GM19455 (cell line): ENCODE measurements at regions not wholly inside any gene's neighbourhood (a gene's known extent, or its start where the extent isn't known, plus 50 kb on each side); places are given as distances from the start of the nearest gene placed in this dataset.
A peak's percentile ranks its signal among the peaks of the same experiment; 100 is the strongest.
"Not testable (repeated sequence)": the region's sequence is repeated elsewhere in the genome, so short reads cannot be mapped to it uniquely, and the experiment has no call there.

ENCODE experiments used
- ATAC-seq: cut with Tn5 transposase; IDR thresholded peaks from one replicate; pipeline ENCODE4 v1.9.1; 2021; ENCODE audit not compliant: unreplicated experiment

DNA sequence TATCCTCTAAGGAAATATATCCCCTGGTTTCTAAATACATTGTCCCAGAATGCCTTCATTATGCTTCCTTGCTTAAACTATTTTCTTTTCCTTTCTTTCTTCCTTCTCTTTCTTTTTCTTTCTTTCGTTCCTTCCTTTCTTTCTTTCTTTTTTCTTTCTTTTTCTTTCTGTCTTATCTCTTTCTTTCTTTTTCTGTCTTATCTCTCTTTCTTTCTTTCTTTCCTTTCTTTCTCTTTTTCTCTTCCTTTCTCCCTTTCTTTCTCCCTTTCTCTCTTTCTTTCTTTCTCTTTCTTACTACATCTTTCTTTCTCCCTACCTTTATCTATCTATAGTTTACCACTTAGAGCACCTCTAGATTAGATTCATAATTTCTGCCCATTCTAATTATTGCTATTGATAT lies 552.1 kb downstream of the PYDC2 start:
- no peak for ATAC-seq

GRCh38 chr3:192022412-192022811 lies 561.4 kb downstream of the PYDC2 start:
- ATAC-seq = no peak

GRCh38 chr3:192024751-192025150 lies 563.8 kb downstream of the PYDC2 start:
- ATAC-seq = no peak

DNA sequence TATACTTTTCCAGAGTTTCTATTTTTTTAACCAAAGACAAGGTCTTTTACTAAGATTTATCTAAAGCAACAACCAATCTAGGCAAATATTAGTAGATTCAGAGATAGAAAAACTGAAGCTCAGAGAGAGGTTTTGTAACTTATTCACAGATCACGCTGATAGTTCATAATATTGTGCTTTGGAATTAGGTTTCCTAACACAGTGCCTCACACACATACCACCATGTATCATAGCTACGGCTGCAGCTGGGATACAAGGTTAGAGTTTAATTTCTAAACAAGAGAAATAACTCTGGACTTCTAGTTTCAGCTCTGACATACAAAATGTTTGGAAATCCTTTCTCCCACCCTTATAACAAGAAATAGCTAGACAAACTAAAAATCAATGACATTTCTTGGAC lies 565.7 kb downstream of the PYDC2 start:
- ATAC-seq = no peak

DNA sequence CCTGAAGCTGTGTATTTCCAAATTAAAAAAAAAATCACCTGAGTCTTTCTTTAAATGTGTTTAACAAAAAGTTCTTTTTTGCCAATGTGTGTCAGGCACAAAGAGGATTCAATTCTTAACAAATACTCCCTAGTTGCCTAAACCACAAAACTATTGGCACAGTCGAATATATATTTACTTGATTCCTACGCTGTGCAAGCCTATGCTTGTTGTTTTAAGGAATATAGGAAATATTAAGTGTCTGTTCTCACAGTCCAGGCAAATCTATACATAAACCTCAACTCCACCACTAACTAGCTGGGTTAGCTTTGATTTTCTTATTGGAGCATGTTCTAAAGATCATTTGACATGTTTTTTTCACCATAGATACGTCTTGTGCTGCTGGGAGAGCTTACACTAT lies 571.0 kb downstream of the PYDC2 start:
- ATAC-seq = no peak

DNA sequence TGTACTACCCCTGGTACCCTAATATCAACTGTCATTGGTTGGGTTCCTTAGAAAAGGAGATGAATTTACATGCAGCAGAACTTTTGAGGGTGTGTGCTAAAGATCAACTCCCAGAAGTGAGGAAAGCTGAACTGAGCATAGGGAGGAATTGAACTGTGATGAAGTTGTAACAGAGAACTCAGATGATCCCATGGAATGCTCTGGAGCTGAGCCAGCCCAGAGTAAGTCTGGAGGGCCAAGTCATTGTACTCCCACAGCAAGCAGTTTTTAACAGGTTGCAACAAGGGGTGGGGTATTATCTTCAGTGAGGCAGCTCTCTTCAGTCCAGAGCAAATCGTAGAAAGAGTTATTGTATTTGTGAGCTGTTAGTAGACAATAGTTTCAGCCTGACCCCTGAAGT lies 572.3 kb downstream of the PYDC2 start:
- ATAC-seq = no peak

- ATAC-seq = no peak
These were observed 577.8 kb downstream of the PYDC2 start for GRCh38 chr3:192038726-192039125.

- ATAC-seq = no peak
These were observed 578.6 kb downstream of the PYDC2 start for GRCh38 chr3:192039593-192039992.

DNA sequence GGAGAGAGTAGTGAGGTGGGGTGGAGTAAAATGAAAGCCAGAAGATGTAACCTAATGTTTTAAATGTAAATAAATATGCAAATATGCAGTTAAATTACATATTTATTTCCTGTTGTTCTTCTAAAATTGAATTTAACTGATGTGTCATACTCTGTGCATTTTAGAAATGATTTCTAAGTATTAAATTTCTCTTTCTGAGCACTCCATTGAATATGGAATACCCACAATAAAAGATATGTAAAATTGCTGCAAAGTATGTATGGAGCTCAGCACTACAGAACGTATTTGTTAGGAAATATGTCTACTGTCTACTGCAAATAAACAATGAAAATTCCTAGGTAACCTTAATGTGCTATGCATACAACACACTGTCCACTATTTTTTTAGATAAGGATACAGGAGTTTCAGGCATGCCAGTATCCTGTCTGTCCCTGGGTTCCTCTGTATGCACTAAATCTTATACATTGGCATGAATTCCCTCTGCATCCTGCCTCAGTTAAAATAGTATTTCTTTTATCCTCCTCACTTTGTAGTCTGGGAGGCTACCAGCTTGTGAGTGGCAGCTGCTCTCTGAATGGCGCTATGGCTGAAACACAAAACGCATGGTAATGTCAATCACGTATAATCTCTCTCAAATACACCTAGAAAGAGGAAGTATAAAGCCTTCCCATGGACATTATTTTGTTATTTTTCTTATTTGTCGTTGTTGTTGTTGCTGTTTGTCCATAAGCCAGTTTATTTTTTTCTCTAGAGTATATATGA lies 579.5 kb downstream of the PYDC2 start:
- ATAC-seq = no peak

- peak; percentile 96 for ATAC-seq
These were observed 581.2 kb downstream of the PYDC2 start for GRCh38 chr3:192042116-192042515.

DNA sequence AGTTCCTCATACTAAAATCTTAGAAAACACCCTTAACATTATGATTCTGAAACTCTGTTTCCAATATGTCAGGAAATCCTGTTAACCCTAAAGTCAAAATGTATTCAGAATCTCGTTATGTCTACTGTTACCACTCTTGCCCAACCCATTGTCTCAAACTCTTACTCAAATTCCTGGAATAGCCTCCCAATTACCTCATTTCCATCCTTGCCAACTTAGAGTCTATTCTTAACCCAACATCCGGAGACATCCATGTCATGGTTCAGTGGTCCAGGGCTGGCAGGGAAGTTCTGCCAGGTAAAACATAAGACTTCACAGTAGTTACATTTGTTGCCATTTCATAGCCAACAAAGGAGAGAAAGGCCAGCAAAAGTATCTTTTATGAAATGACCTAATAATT lies 593.9 kb downstream of the PYDC2 start:
- ATAC-seq = no peak

DNA sequence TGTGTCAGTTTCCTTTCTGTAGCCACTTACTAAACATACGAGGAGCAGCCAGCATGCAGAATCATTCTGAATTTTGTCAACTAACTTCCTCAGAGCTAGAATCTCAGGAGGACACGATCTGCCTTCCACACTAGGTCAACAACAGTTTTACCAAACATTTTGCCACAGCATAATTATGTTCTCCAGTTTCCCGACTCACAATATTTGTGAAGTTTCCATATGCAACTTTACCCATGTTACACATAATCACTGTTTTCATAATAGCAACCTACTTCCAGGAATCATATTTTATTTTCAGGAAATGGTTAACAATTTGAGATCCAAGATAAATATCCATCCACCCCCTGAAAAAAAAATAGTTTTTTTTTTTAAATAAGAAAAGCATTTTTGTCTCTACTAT lies 595.0 kb downstream of the PYDC2 start:
- no peak for ATAC-seq

DNA sequence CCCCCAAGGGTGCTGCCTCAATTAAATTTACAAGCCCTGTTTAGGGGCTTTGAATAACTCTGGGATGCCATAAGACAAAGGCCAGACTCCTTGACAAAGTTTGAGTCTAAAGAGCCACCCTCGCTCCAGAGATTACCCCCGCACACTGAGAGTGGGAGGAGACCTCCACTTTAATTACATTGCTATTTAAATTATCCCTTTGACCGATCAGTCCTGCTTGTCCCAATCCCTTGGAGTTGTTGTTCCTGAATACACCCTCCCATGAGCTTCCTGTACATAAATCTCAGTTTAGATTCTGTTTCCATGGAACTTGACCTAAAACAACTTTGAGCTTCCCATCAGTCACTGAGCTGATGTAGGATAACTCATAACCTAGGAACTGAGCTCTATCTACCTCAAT lies 596.3 kb downstream of the PYDC2 start:
- ATAC-seq = no peak

- ATAC-seq = no peak
These were observed 599.3 kb downstream of the PYDC2 start for GRCh38 chr3:192060160-192060781.

DNA sequence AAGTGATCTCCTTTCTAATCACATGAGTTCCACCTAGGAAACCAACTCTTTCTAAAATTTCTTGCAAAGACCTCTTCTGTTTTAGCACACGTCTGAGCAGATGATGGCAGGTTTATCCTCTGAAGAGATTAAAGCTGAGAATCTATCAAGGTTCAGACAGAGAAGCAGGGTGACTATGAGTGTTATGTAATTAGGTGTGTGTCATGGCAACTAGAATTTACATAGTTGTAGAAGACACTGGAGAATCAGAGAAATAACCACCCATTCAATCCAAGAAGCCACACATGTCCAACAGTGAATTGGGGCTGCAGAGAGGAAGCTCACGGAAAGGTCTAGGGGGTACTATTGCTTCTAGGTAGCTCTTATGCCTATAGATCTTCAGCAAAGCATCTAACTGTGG lies 600.5 kb downstream of the PYDC2 start:
- ATAC-seq = no peak

DNA sequence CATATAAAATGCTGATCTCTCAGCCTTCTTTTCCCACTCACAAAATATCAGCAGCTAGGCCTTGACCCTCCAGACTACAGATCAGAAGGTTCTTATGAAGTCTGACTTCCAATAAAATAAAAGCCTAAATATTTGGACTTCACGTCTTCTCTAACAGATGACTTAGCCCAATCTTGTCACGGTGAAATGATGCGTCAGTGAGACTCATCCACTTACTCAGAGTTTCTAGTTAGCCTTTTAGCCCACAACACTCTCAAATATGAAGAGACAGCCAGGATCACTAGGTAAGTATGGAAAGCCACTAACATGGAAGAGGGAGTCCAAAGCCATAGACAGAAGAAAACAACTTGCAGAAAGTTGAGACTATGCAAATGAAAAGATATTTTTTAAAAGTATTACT lies 601.2 kb downstream of the PYDC2 start:
- ATAC-seq = no peak

DNA sequence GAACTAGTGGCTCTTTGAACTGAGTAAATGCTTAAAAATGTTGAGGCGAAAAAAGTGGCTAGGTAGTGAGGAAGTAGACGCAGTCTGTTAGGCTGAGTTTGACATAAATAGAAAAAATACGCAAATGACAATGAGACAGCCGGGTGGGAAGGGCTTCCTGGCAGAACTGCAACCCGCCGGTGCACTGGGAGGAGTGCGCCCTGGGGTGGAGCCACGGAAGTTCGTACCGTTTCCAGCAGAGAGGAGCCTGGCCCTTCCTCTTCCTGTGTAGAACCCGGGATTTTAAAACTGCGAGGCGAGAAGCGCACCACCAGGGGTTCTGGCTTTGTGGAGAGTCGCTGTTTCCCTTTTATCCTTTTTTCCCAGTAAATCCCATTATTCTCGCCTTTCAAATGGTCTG lies 602.6 kb downstream of the PYDC2 start:
- ATAC-seq = peak; percentile 90

DNA sequence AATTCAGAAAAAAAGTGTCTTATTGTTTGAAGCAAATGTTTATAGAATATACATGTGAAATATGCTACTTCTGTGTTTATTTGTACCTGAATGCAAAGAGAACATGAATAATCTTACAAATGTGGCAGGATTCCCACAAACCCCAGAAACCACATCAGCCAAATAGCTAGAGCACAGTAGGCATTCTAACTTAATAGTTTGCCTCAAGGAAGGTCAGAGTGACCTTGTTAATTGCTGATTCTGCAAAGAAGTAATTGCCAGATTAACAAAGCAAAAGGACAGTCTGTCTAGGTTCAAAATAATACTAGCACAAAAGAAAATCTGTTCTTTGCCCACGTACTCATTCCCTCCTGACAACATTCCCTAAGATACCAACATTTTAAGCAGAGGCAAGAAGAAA lies 604.0 kb downstream of the PYDC2 start:
- no peak for ATAC-seq

DNA sequence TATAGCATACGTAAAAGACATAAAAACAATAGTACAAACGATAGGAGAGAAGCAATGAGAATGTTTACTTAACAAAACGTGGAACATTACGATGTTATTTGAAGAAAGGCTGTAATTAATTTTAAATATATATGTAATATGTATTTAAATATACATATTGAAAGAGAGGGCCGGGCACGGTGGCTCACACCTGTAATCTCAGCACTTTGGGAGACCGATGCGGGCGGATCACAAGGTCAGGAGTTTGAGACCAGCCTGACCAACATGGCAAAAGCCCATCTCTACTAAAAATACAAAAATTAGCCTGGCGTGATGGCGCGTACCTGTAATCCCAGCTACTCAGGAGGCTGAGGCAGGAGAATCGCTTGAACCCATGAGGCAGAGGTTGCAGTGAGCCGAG lies 605.3 kb downstream of the PYDC2 start:
- not testable (repeated sequence) for ATAC-seq

GRCh38 chr3:192068464-192069254 lies 607.7 kb downstream of the PYDC2 start:
- peak; percentile 65 for ATAC-seq

GRCh38 chr3:192077795-192078497 lies 617.0 kb downstream of the PYDC2 start:
- ATAC-seq = no peak
